Neural progenitor cell (in vitro differentiated cells): ENCODE measurements at regions not wholly inside any gene's neighbourhood (a gene's known extent, or its start where the extent isn't known, plus 50 kb on each side); places are given as distances from the start of the nearest gene placed in this dataset.

ENCODE experiments used
- CTCF ChIP-seq: fragments of 200-600 bp; sonication (generic); IDR thresholded peaks from 2 replicates; pipeline ENCODE4 v1.5.1; 2017; ENCODE audit warnings: antibody characterized with exemption, mild to moderate bottlenecking
- EZH2 ChIP-seq: fragments of 200-600 bp; sonication (generic); IDR thresholded peaks from 2 replicates; pipeline ENCODE4 v1.6.1; 2017; ENCODE audit warnings: antibody characterized with exemption, mild to moderate bottlenecking, moderate library complexity

DNA sequence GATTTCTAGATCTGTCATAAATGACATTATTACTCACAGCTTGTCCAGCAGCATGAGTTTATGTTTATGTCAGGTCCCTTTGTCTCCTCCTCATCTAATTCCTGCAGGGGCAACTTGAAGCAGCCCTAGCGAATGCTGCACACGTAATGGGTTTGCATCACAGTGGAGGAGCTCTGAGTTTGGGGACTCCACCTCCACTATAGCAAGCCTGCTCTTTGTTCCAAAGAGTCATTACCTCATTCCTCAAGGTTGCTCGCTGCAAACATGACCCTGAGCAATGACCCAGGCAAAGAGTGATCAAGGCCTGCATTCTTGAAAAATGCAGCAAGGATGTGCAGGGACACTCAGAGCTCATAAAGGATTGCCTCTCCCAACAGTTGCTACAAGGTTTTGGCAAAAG is 261.9 kb downstream of the HHIPL2 start:
- no peak for TF ChIP-seq CTCF
- TF ChIP-seq EZH2, result no peak
